GM12878 (cell line): ENCODE measurements at regions not wholly inside any gene's neighbourhood (a gene's known extent, or its start where the extent isn't known, plus 50 kb on each side); places are given as distances from the start of the nearest gene placed in this dataset.
"Not testable (repeated sequence)": the region's sequence is repeated elsewhere in the genome, so short reads cannot be mapped to it uniquely, and the experiment has no call there.

Source experiments
- ATAC-seq: fragments of 200-7000 bp; cut with Tn5 transposase; 3 replicates; pipeline ENCODE4 v1.9.1; 2020; ENCODE audit warnings: mild to moderate bottlenecking, moderate library complexity
- BruUV-seq: library from RNA; stranded (reverse); fragments of 400-500 nt; replicated peaks from 2 replicates; lab custom pipeline; 2021; lab: Mats Ljungman, UMichigan
- CTCF ChIA-PET: fragments of 300-600 bp; sonication (Branson Sonifier 250); formaldehyde crosslinking; extraction: SDS; loops from one replicate; lab custom pipeline; 2021; ENCODE audit warnings: inconsistent platforms; lab: Yijun Ruan, JAX
- POLR2A ChIA-PET: fragments of 350-600 bp; formaldehyde crosslinking; extraction: SDS; loops from one replicate; lab custom pipeline; 2021; ENCODE audit warnings: inconsistent platforms; lab: Charles Lee
- RAD21 ChIA-PET: fragments of 300-600 bp; sonication (Branson Sonifier 250); formaldehyde crosslinking; loops from one replicate; lab custom pipeline; 2023; ENCODE audit warnings: antibody characterized with exemption; ENCODE audit not compliant: unreplicated experiment; lab: Charles Lee
- SMC1A ChIA-PET: fragments of 300-600 bp; sonication (Branson Sonifier 250); formaldehyde crosslinking; loops from one replicate; lab custom pipeline; 2023; ENCODE audit not compliant: unreplicated experiment, uncharacterized antibody; lab: Charles Lee
- DNase-seq: peaks from one replicate; pipeline ENCODE4 v3.0.0-alpha.2; 2011; ENCODE audit warnings: low read depth, low spot score
- FAIRE-seq: peaks from 3 replicates; lab custom pipeline; 2011; peaks lifted over from hg19 to GRCh38; lab: Jason Lieb, UNC
- H2AFZ ChIP-seq: 2 replicates; pipeline ENCODE4 v1.6.0; 2011; ENCODE audit warnings: low read depth, low read length, control low read depth; ENCODE audit not compliant: control insufficient read depth
- H3K27ac ChIP-seq: 2 replicates; pipeline ENCODE4 v1.5.1; 2011; ENCODE audit warnings: control low read depth; ENCODE audit not compliant: control insufficient read depth, insufficient read depth
- H3K27me3 ChIP-seq, 2 experiments: replicated peaks in 1 of 2; 2 replicates each; pipeline versions ENCODE4 v1.6.0 to v1.6.1; 2011; ENCODE audit warnings: low read length in 1 of 2; ENCODE audit not compliant: control insufficient read depth in 2 of 2, insufficient read depth in 2 of 2
- H3K36me3 ChIP-seq, 2 experiments: 2 replicates each; pipeline ENCODE4 v1.5.1; 2011; ENCODE audit warnings: low read length in 1 of 2; ENCODE audit not compliant: control insufficient read depth in 2 of 2, insufficient read depth in 2 of 2
- H3K4me1 ChIP-seq: 2 replicates; pipeline ENCODE4 v1.6.1; 2011; ENCODE audit warnings: mild to moderate bottlenecking, low read length, moderate library complexity, mixed read lengths; ENCODE audit not compliant: control insufficient read depth, insufficient read depth
- H3K4me2 ChIP-seq: 2 replicates; pipeline ENCODE4 v1.6.0; 2011; ENCODE audit warnings: control low read depth; ENCODE audit not compliant: control insufficient read depth, insufficient read depth
- H3K4me3 ChIP-seq: fragments of 200-600 bp; sonication (generic); 2 replicates; pipeline ENCODE4 v1.5.1; 2016
- H3K79me2 ChIP-seq: 2 replicates; pipeline ENCODE4 v1.6.0; 2011; ENCODE audit warnings: low read length; ENCODE audit not compliant: control insufficient read depth, insufficient read depth
- H3K9ac ChIP-seq: 2 replicates; pipeline ENCODE4 v1.8.0; 2011; ENCODE audit warnings: low read length, control low read depth, mixed read lengths; ENCODE audit not compliant: control insufficient read depth, insufficient read depth
- H3K9me3 ChIP-seq: replicated peaks from 3 replicates; pipeline ENCODE4 v1.5.1; 2011; ENCODE audit warnings: mild to moderate bottlenecking, low read length; ENCODE audit not compliant: control insufficient read depth, insufficient read depth
- H4K20me1 ChIP-seq: 2 replicates; pipeline ENCODE4 v1.6.0; 2011; ENCODE audit not compliant: control insufficient read depth, insufficient read depth
- WGBS: methylation state at CpG from one replicate; pipeline ENCODE4 v1.1.6; 2016; ENCODE audit warnings: low lambda C conversion rate; ENCODE audit not compliant: insufficient replicate concordance, insufficient coverage; ENCODE audit errors: missing lambda C conversion rate; 5-methylcytosine and 5-hydroxymethylcytosine counted together
- in situ Hi-C: fragments of 300-500 bp; cut with MboI; formaldehyde crosslinking; loops from 9 replicates; pipeline ENCODE4 v1.14.3; 2018; ENCODE audit warnings: mixed read lengths
- intact Hi-C: fragments of 100-400 bp; cut with micrococcal nuclease; formaldehyde crosslinking; loops from one replicate; pipeline ENCODE4 v1.14.2; 2022; ENCODE audit not compliant: unreplicated experiment
- TF ChIP-seq, protein P1 (sequence below): fragments of 450-650 bp; formaldehyde crosslinking; IDR thresholded peaks from 2 replicates; pipeline ENCODE4 v1.4.0; 2020; ENCODE audit warnings: mild to moderate bottlenecking, moderate library complexity

DNA sequence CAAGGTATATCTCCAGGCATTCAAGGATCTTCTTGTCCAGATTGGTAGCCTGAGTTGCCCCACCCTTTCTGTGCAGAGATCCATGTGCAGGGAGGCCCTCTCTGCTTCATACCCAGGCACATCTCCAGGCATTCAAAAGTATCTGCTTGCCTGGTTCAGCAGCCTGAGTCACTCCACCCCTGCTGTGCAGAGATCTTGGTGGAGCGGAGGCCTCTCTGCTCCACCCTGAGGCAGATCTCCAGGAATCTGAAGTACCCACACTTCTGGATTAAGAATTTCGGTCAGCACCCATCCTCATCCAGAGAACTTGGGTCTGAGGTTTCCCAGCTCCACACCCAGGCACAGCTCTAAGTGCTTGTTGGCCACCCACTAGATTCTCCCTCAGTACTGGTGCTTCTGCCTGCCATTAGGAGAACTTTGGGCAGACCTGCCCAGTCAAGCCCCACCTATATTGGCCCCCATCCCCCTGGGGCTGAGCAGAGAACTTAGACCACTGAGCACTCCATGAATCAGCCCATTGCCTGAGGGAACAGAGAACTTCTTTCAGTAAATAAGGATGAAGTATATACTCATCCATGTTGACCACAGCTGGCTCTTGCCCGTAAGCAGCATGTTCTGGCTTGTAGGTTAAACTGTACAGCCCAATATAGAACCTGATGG lies 199.5 kb upstream of the ZCCHC13 start (continued):
- TF ChIP-seq, protein P1, sequence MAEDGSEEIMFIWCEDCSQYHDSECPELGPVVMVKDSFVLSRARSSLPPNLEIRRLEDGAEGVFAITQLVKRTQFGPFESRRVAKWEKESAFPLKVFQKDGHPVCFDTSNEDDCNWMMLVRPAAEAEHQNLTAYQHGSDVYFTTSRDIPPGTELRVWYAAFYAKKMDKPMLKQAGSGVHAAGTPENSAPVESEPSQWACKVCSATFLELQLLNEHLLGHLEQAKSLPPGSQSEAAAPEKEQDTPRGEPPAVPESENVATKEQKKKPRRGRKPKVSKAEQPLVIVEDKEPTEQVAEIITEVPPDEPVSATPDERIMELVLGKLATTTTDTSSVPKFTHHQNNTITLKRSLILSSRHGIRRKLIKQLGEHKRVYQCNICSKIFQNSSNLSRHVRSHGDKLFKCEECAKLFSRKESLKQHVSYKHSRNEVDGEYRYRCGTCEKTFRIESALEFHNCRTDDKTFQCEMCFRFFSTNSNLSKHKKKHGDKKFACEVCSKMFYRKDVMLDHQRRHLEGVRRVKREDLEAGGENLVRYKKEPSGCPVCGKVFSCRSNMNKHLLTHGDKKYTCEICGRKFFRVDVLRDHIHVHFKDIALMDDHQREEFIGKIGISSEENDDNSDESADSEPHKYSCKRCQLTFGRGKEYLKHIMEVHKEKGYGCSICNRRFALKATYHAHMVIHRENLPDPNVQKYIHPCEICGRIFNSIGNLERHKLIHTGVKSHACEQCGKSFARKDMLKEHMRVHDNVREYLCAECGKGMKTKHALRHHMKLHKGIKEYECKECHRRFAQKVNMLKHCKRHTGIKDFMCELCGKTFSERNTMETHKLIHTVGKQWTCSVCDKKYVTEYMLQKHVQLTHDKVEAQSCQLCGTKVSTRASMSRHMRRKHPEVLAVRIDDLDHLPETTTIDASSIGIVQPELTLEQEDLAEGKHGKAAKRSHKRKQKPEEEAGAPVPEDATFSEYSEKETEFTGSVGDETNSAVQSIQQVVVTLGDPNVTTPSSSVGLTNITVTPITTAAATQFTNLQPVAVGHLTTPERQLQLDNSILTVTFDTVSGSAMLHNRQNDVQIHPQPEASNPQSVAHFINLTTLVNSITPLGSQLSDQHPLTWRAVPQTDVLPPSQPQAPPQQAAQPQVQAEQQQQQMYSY (CRISPR knock-in tag): no peak

DNA sequence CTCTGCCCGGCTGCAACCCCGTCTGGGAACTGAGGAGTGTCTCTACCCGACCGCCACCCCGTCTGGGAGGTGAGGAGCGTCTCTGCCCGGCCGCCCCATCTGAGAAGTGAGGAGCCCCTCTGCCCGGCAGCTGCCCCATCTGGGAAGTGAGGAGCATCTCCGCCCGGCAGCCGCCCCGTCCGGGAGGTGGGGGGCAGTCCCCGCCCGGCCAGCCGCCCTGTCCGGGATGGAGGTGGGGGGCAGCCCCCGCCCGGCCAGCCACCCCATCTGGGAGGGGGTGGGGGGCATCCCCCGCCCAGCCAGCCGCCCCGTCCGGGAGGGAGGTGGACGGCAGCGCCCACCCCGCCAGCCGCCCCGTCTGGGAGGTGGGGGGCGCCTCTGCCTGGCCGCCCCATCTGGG lies 205.6 kb upstream of the ZCCHC13 start:
- H3K36me3 ChIP-seq, RAD21 ChIA-PET, SMC1A ChIA-PET, H3K4me2 ChIP-seq, H2AFZ ChIP-seq, H3K9me3 ChIP-seq, DNase-seq, H3K27ac ChIP-seq, POLR2A ChIA-PET, H3K9ac ChIP-seq, H3K4me1 ChIP-seq, in situ Hi-C loops, FAIRE-seq, H4K20me1 ChIP-seq, intact Hi-C loops, H3K79me2 ChIP-seq, CTCF ChIA-PET, H3K27me3 ChIP-seq, BruUV-seq, H3K4me3 ChIP-seq, ATAC-seq: not testable (repeated sequence)
- 86% methylated on average over 11 of the region's 31 CpGs for WGBS
